ENCODE measurements at regions not wholly inside any gene's neighbourhood (a gene's known extent, or its start where the extent isn't known, plus 50 kb on each side); places are given as distances from the start of the nearest gene placed in this dataset.

GRCh38 chr6:132936646-132937045 lies 122.3 kb downstream of the RPS12 start:
- no peak for DNase-seq (ENCODE audit: low read depth)

GRCh38 chr6:132937466-132937906 lies 123.1 kb downstream of the RPS12 start:
- DNase-seq (ENCODE audit: low read depth) = no peak

GRCh38 chr6:132948889-132949288 lies 134.5 kb downstream of the RPS12 start:
- no peak for DNase-seq (ENCODE audit: low read depth)

GRCh38 chr6:132950566-132950965 lies 136.2 kb downstream of the RPS12 start:
- DNase-seq (ENCODE audit: low read depth) = no peak

- DNase-seq (ENCODE audit: low read depth) = no peak
Measured at GRCh38 chr6:132952031-132952867, 137.9 kb downstream of the RPS12 start.

- no peak for DNase-seq (ENCODE audit: low read depth)
Measured at GRCh38 chr6:132952986-132953385, 138.6 kb downstream of the RPS12 start.

- DNase-seq (ENCODE audit: low read depth) = no peak
Measured at GRCh38 chr6:132954222-132954621, 139.9 kb downstream of the RPS12 start.

GRCh38 chr6:132954936-132955335 lies 140.6 kb downstream of the RPS12 start:
- DNase-seq (ENCODE audit: low read depth) = no peak

- DNase-seq (ENCODE audit: low read depth) = no peak
Measured at GRCh38 chr6:132959639-132960326, 145.4 kb downstream of the RPS12 start.

GRCh38 chr6:132960720-132961119 lies 146.4 kb downstream of the RPS12 start:
- no peak for DNase-seq (ENCODE audit: low read depth)

GRCh38 chr6:132961122-132961521 lies 146.8 kb downstream of the RPS12 start:
- no peak for DNase-seq (ENCODE audit: low read depth)

GRCh38 chr6:132961610-132962009 lies 147.2 kb downstream of the RPS12 start:
- no peak for DNase-seq (ENCODE audit: low read depth)

GRCh38 chr6:132962936-132963868 lies 148.8 kb downstream of the RPS12 start:
- DNase-seq (ENCODE audit: low read depth) = peak; percentile 17

GRCh38 chr6:132964101-132964867 lies 149.9 kb downstream of the RPS12 start:
- no peak for DNase-seq (ENCODE audit: low read depth)

GRCh38 chr6:132964868-132965382 lies 150.6 kb downstream of the RPS12 start:
- no peak for DNase-seq (ENCODE audit: low read depth)

- DNase-seq (ENCODE audit: low read depth) = no peak
Measured at GRCh38 chr6:132967871-132968270, 153.5 kb downstream of the RPS12 start.

GRCh38 chr6:132968419-132968950 lies 154.1 kb downstream of the RPS12 start:
- no peak for DNase-seq (ENCODE audit: low read depth)

GRCh38 chr6:132969196-132969595 lies 154.8 kb downstream of the RPS12 start:
- no peak for DNase-seq (ENCODE audit: low read depth)

- DNase-seq (ENCODE audit: low read depth) = no peak
Measured at GRCh38 chr6:132971676-132972075, 157.3 kb downstream of the RPS12 start.

- no peak for DNase-seq (ENCODE audit: low read depth)
Measured at GRCh38 chr6:132972254-132972653, 157.9 kb downstream of the RPS12 start.

- no peak for DNase-seq (ENCODE audit: low read depth)
Measured at GRCh38 chr6:132972971-132973370, 158.6 kb downstream of the RPS12 start.
